ENCODE measurements at regions not wholly inside any gene's neighbourhood (a gene's known extent, or its start where the extent isn't known, plus 50 kb on each side); places are given as distances from the start of the nearest gene placed in this dataset.

DNA sequence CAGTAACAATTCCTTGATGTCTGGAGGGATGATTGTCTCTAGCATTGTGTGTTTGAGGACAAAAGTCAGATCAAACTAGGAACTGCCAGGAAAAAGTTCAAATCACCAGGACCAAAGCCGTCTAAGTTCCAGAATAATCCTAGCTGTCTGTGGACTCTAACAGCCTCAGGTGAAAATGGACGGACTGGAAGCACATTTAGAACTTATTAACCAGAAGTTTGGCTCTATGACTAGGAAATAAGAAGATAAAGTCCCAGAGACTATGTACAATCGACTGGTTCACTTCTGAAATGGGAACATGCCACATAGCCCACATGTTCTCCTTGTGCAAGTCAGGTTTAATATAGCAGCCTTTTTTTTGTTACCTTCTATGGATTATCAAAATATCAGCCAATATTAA lies 50.6 kb upstream of the SGO1 start:
- TF ChIP-seq ZFX (IDR thresholded peaks at IDR 0.05): no peak
- TF ChIP-seq, protein P1, sequence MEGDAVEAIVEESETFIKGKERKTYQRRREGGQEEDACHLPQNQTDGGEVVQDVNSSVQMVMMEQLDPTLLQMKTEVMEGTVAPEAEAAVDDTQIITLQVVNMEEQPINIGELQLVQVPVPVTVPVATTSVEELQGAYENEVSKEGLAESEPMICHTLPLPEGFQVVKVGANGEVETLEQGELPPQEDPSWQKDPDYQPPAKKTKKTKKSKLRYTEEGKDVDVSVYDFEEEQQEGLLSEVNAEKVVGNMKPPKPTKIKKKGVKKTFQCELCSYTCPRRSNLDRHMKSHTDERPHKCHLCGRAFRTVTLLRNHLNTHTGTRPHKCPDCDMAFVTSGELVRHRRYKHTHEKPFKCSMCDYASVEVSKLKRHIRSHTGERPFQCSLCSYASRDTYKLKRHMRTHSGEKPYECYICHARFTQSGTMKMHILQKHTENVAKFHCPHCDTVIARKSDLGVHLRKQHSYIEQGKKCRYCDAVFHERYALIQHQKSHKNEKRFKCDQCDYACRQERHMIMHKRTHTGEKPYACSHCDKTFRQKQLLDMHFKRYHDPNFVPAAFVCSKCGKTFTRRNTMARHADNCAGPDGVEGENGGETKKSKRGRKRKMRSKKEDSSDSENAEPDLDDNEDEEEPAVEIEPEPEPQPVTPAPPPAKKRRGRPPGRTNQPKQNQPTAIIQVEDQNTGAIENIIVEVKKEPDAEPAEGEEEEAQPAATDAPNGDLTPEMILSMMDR (conservative IDR thresholded peaks at IDR 0.05): no peak
- no peak overlapping the region for H3K27ac ChIP-seq

Measured in C4-2B (cell line).